ENCODE measurements at regions not wholly inside any gene's neighbourhood (a gene's known extent, or its start where the extent isn't known, plus 50 kb on each side); places are given as distances from the start of the nearest gene placed in this dataset.

GRCh38 chr4:115883231-115883630, 769.8 kb upstream of the NDST4 start:
- WGBS, 5 donors, result 17 to 42% (median 32%) methylated on average over 1 of the region's 1 CpG

DNA sequence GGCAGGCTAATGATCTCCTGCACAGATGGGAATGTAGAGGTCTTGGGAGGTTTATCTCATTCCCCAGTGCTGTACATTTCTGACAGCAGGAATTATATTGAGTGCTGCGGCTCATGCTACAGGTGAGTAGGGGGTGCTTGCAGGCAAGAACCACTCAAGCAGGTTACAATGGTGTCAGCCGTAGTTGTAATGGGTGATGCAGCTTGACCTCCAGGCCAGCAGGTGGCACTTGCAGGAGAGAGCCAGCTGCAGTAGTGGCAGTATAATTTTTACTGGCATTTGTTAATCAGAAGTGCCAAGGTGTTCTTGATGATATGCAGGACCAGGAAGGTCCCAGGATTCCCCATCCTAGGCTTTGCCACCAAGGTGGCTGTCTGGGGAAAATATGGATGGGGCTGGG, 759.6 kb upstream of the NDST4 start:
- no peaks in the 10 kb centered on the region for H3K27me3 ChIP-seq
- TF ChIP-seq EP300 (IDR thresholded peaks at IDR 0.05) (no peak), POLR2AphosphoS5 (IDR thresholded peaks at IDR 0.05) (no peak), POLR2A (IDR thresholded peaks at IDR 0.05) (no peak)
- TF ChIP-seq, protein P1, sequence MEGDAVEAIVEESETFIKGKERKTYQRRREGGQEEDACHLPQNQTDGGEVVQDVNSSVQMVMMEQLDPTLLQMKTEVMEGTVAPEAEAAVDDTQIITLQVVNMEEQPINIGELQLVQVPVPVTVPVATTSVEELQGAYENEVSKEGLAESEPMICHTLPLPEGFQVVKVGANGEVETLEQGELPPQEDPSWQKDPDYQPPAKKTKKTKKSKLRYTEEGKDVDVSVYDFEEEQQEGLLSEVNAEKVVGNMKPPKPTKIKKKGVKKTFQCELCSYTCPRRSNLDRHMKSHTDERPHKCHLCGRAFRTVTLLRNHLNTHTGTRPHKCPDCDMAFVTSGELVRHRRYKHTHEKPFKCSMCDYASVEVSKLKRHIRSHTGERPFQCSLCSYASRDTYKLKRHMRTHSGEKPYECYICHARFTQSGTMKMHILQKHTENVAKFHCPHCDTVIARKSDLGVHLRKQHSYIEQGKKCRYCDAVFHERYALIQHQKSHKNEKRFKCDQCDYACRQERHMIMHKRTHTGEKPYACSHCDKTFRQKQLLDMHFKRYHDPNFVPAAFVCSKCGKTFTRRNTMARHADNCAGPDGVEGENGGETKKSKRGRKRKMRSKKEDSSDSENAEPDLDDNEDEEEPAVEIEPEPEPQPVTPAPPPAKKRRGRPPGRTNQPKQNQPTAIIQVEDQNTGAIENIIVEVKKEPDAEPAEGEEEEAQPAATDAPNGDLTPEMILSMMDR (IDR thresholded peaks at IDR 0.05), result no peak
- no peak overlapping the region for H3K4me3 ChIP-seq
- no peaks in the 10 kb centered on the region for H3K4me1 ChIP-seq
- no peaks in the 10 kb centered on the region for H3K9me3 ChIP-seq
- 94 to 100% (median 98%) methylated on average over 2 of the region's 2 CpGs for WGBS, 5 donors
- intact Hi-C loops (cut with DNase I; ENCODE audit: low total_unique reads), result no loop called here
- DNase-seq, result no peak
- H3K27ac ChIP-seq, result no peak overlapping the region
- H3K36me3 ChIP-seq, result no peaks in the 10 kb centered on the region

More at GRCh38 chr4:115883231-115883630, 769.8 kb upstream of the NDST4 start:
- no peak for DNase-seq
- Histone ChIP-seq H3K9me3 (no peaks in the 10 kb centered on the region), H3K4me1 (no peaks in the 10 kb centered on the region), H3K36me3 (no peaks in the 10 kb centered on the region), H3K27me3 (no peaks in the 10 kb centered on the region), H3K27ac (no peak overlapping the region), H3K4me3 (no peak overlapping the region)
- TF ChIP-seq, protein P1 (IDR thresholded peaks at IDR 0.05), result no peak
- TF ChIP-seq POLR2AphosphoS5 (IDR thresholded peaks at IDR 0.05) (no peak), POLR2A (IDR thresholded peaks at IDR 0.05) (no peak), EP300 (IDR thresholded peaks at IDR 0.05) (no peak)
- intact Hi-C loops (cut with DNase I; ENCODE audit: low total_unique reads), result no loop called here

DNA sequence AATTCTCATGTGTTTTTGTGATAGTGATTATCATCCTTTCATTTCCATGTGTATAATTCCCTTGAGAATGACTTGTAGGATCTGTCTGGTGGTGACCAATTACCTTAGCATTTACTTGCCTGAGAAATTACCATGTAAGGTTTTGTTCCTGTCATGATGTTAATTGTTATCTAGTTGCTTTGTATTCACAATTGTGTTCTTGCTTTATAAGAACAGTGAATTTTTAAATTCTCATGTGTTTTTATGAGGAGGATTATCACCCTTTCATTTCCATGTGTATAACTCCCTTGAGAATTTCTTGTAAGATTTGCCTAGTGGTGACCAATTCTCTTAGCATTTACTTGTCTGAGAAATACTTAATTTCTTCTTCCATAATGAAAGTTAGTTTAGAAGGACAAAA, 758.2 kb upstream of the NDST4 start:
- Histone ChIP-seq H3K9me3 (no peaks in the 10 kb centered on the region), H3K4me3 (no peak overlapping the region), H3K27ac (no peak overlapping the region), H3K36me3 (no peaks in the 10 kb centered on the region), H3K4me1 (no peaks in the 10 kb centered on the region), H3K27me3 (no peaks in the 10 kb centered on the region)
- intact Hi-C loops (cut with DNase I; ENCODE audit: low total_unique reads), result no loop called here
- no peak for TF ChIP-seq POLR2A (IDR thresholded peaks at IDR 0.05)
- TF ChIP-seq, protein P1 (IDR thresholded peaks at IDR 0.05), result no peak
- no peak for TF ChIP-seq EP300 (IDR thresholded peaks at IDR 0.05)
- TF ChIP-seq POLR2AphosphoS5 (IDR thresholded peaks at IDR 0.05), result no peak
- DNase-seq, result no peak

DNA sequence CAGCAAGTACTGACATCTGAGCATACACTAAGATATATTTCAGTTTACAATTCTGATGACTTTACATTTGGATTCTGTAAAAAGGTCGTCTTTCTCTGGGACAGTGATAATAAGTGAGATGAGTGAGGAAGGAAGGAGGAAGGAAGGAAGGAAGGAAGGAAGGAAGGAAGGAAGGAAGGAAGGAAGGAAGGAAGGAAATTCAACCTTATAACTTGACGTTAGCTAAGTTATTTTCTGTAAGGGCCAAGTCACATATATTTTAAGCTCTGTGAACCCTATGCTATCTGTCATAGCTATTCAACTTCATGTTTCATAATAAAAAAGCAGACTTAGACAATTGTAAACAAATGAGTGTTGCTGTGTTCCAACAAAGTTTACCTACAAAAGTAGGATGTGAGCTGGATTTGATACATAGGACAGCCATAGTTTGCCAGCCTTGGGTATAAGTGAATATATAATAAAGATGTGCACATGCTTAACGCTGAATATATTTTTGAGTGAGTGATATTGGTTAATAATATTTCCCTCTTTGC, 753.0 kb upstream of the NDST4 start:
- TF ChIP-seq, protein P1 (IDR thresholded peaks at IDR 0.05), result no peak
- TF ChIP-seq EP300 (IDR thresholded peaks at IDR 0.05) (no peak), POLR2A (IDR thresholded peaks at IDR 0.05) (no peak)
- WGBS, 5 donors, result 66 to 75% (median 72%) methylated on average over 3 of the region's 3 CpGs
- H3K4me1 ChIP-seq, result no peaks in the 10 kb centered on the region
- no peaks in the 10 kb centered on the region for H3K27me3 ChIP-seq
- no peaks in the 10 kb centered on the region for H3K36me3 ChIP-seq
- no peaks in the 10 kb centered on the region for H3K9me3 ChIP-seq
- intact Hi-C loops (cut with DNase I; ENCODE audit: low total_unique reads), result no loop called here
- H3K4me3 ChIP-seq, result no peak overlapping the region
- DNase-seq, result no peak
- H3K27ac ChIP-seq, result no peak overlapping the region
